Activated naive CD8-positive, alpha-beta T cell treated with anti-CD3 and anti-CD28 coated beads, Interleukin-2, amount 50 U/mL, for 24 hours (primary cell): ENCODE measurements at regions not wholly inside any gene's neighbourhood (a gene's known extent, or its start where the extent isn't known, plus 50 kb on each side); places are given as distances from the start of the nearest gene placed in this dataset.

Experiments used
- ATAC-seq: fragments of 150-1000 bp; cut with Tn5 transposase; one replicate; pipeline ENCODE4 v1.10.0; 2021
- DNase-seq: peaks from one replicate; pipeline ENCODE4 v3.0.0; 2021
- H3K27ac Mint-ChIP-seq: one replicate; pipeline ENCODE4 v1.8.0; 2021; ENCODE audit warnings: mild to moderate bottlenecking, mixed read lengths
- H3K27me3 Mint-ChIP-seq: one replicate; pipeline ENCODE4 v1.8.0; 2021; ENCODE audit warnings: mixed read lengths
- H3K36me3 Mint-ChIP-seq: one replicate; pipeline ENCODE4 v1.8.0; 2021; ENCODE audit warnings: low read depth, mixed read lengths
- H3K4me1 Mint-ChIP-seq: one replicate; pipeline ENCODE4 v1.8.0; 2021; ENCODE audit warnings: mixed read lengths
- H3K4me3 Mint-ChIP-seq: one replicate; pipeline ENCODE4 v1.8.0; 2021; ENCODE audit warnings: mild to moderate bottlenecking, moderate library complexity, mixed read lengths
- H3K9me3 Mint-ChIP-seq: one replicate; pipeline ENCODE4 v1.8.0; 2021; ENCODE audit warnings: mixed read lengths

DNA sequence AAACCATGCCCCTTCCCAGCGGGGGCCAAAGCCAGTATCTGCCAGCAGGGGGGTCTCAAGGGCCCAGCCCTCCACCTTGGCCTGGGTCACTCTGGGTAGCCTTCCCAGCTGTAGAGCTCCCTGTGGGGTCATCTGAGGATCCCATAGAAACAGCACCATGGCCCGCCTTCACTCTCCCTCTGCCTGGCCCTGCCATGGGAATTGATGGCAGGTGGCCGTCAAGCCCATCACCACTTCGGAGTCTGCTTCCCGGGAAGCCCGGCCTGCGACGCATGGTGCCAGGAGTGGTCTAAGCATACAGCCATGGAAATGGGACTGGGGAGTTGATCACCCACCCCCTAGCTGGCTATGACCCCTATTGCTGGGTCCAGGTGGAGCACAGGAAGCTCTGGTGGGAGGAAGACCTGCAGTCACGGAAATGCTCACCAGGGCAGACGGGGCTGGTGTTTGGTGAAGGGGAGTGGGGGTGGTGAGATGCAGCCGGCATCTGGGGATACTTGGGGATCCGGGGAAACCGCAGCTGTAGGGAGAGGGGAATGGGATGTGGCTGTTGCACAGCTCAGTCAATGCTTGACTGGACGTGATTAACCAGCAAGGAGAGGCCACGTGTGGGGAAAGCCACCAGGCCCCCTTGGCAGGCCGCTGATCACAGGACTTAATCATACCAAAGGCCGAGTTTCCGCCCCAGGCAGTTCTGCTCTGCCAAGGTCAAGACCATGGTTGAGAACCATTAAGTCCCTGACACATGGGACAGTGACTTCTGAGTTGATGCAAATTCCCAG, 52.2 kb upstream of the DIO3 start:
- Mint-ChIP-seq H3K36me3 (no peaks in the 10 kb centered on the region), H3K27ac (no peak overlapping the region), H3K27me3 (no peaks in the 10 kb centered on the region), H3K9me3 (no peaks in the 10 kb centered on the region), H3K4me3 (no peak overlapping the region), H3K4me1 (no peaks in the 10 kb centered on the region)
- no peak for DNase-seq
- no peak for ATAC-seq

DNA sequence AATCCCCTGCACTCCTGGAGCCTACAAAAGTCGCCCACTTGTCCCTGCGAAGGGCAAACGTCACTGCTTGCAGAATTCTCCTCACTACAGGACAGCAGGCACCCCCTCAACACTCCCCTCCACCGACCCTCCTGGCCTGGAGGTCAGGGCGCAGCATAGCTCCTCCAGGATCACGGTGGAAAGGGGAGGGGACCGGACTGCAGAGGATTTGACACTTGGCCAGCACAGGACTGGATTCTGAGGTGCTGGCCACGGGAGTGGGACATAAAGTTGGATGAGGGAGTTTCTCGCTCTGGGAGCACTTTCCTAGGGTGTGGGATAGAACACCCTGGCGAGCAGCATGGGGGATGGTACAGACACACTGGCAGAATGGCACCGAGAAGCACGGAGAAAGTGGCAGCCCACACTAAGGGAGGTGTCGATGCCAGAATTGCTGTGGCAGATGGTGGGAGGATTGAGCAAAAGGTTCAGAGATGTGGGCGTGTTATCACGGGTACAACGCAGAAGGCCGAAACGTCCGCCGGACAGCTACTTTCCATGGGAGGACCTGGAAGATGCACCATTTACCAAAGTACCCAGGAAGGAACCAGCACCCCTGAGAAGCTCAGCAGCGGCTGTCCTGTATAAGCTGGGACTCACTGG, 51.4 kb upstream of the DIO3 start:
- no peaks in the 10 kb centered on the region for H3K27me3 Mint-ChIP-seq
- no peaks in the 10 kb centered on the region for H3K36me3 Mint-ChIP-seq
- ATAC-seq = no peak
- no peak for DNase-seq
- H3K4me3 Mint-ChIP-seq = no peak overlapping the region
- H3K4me1 Mint-ChIP-seq = no peaks in the 10 kb centered on the region
- H3K27ac Mint-ChIP-seq = no peak overlapping the region
- H3K9me3 Mint-ChIP-seq = no peaks in the 10 kb centered on the region

GRCh38 chr14:101511199-101511598, 50.1 kb upstream of the DIO3 start:
- H3K27me3 Mint-ChIP-seq = no peaks in the 10 kb centered on the region
- peaks cover 6% of the 10 kb centered on the region for H3K9me3 Mint-ChIP-seq
- no peaks in the 10 kb centered on the region for H3K4me1 Mint-ChIP-seq
- no peak for DNase-seq
- H3K36me3 Mint-ChIP-seq = no peaks in the 10 kb centered on the region
- H3K27ac Mint-ChIP-seq = no peak overlapping the region
- H3K4me3 Mint-ChIP-seq = no peak overlapping the region
- ATAC-seq = no peak
